Esophagus squamous epithelium (tissue), 4 donors: ENCODE measurements at regions not wholly inside any gene's neighbourhood (a gene's known extent, or its start where the extent isn't known, plus 50 kb on each side); places are given as distances from the start of the nearest gene placed in this dataset.

Experiments
- CTCF ChIP-seq, 6 experiments: fragments of 450-650 bp in 4 of 6; fragments of 200-600 bp in 2 of 6; sonication (generic) in 2 of 6; IDR thresholded peaks; one replicate each; pipeline ENCODE4 v1.5.1; 2016 to 2019; ENCODE audit warnings: antibody characterized with exemption in 6 of 6, mild to moderate bottlenecking in 4 of 6, moderate library complexity in 4 of 6
- POLR2A ChIP-seq, 4 donors: fragments of 450-650 bp; IDR thresholded peaks; one replicate each; pipeline ENCODE4 v1.6.1; 2017; ENCODE audit warnings: antibody characterized with exemption in 4 of 4, mild to moderate bottlenecking in 4 of 4, moderate library complexity in 3 of 4

DNA sequence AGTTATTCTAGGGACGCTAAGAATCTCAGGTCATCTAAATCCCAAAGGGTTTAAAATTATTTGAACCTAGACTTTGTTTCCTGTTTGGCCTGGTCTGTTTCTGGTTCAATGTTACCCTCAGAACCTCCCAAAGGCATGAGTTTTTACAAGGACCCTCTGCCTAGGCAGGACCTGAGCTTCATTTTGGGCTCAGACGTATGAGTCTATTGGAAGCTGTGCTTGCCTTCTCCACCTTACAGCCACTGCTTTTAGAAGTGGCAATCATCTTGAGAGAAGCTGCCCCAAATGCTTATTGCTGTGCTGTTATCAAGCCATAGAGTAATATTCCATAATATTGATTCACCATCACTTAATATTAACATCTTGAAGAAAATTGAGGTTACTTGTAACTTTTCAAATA lies 510.4 kb downstream of the TLE4 start:
- TF ChIP-seq CTCF (IDR thresholded peaks at IDR 0.05) (no peak), POLR2A (IDR thresholded peaks at IDR 0.05) (no peak)
